ENCODE measurements at regions not wholly inside any gene's neighbourhood (a gene's known extent, or its start where the extent isn't known, plus 50 kb on each side); places are given as distances from the start of the nearest gene placed in this dataset.

DNA sequence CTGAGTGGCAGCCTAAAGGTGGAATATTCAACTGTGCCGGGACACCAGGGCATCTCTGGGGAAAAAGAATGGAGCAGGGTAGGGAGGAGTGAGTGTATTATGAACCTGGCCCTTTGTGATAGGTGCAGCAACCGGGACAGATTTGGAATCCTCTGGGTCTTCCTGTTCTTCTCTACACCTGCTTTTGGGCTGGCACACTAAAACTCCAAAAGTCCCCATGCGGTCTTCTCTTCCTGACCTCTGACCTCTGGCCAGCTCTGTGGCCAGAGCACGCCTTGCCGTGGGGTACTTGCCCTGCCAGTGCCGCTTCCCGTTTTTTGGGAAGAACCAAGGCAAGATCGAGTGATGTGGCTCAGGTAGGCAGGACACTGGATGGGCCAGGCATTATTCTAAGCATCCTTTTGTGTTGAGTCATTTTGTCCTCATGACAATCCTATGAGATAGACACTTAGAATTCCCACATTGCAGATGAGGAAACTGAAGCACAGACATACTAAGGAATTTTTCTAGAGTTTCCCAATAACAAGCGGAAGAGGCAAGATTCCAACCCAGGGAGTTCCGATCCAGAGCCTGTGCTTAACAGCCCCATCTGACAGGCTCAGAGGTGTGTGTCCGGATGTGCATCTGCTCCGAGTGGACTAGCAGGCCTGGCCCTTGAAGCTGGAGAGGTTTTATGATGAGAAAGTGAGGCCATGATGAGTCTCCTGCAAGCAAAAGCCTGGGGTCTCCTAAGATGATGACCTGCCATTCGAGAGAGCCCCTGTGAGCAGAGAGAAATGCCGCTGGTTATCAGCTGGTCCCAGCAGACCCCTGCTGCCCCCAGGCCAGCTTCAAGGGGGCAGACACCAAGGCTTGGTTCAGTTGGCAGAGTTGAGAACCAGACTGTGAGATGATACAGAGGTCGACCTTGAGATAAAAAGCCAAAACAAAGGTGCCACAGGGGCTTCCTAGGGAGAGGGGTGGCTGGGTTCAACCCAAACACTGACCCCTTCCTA lies 67.9 kb upstream of the ESRRB start:
- DNase-seq (ENCODE audit: low read depth): no peak

DNA sequence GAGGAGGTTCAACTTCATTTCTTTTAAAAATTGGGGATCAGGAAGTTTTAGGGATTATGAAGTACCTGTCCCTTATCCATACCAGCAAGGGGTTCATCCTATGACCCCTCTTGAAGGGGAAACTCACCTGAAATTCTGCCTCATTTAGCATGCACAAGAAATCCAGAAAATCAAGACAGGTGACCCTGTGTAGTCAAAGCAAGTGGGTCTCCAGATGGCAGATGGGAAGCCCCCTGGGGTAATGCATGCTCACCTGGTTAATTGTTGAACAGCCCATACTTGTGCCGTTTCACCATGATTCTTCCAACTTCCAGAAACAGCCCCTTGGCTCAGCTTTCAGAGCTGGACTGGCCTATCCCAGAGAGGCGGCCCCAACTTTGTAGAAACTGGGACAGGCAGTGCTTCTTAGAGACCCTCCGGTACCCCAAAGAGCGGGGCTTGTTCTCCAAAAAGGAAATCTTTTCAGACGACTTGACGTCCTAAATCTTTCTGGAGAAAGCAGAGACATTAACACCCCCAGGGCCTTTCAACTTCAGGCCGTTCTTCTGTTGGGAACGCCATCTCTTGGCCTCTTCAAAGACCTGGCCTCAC lies 66.3 kb upstream of the ESRRB start:
- no peak for DNase-seq (ENCODE audit: low read depth)

DNA sequence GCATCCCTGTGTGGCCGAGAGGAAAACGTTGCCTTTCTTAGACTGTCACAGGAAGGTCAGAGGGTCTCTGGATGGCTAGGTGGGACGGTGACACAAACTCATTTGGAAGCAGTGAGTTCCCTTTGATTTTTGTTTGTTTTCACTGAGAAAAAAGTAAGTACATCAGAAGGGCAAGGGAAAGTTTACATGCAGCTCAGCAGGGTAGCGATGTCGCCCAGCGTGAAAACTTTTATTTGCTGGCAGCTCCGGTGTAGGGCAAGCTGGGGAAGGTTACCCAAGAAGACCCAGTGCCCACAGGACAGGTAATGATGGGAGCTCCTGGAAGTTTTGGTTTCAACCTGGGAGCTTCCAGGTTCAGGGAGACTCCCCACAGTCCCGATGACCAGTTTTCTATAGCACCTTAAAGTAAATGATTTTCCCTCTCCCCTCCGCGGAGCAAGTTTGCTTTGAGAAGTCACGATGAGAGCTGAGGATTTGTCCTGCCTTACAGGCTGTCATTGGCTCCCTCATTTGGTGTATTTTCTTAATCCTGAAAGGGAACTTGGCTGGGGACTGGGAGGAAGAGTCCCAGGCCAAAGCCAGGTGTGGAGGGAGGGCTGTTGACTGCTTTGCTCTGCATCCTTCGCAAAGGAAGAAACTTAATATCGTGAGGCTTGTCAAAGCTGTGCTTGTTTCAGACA lies 64.7 kb upstream of the ESRRB start:
- DNase-seq (ENCODE audit: low read depth): no peak

DNA sequence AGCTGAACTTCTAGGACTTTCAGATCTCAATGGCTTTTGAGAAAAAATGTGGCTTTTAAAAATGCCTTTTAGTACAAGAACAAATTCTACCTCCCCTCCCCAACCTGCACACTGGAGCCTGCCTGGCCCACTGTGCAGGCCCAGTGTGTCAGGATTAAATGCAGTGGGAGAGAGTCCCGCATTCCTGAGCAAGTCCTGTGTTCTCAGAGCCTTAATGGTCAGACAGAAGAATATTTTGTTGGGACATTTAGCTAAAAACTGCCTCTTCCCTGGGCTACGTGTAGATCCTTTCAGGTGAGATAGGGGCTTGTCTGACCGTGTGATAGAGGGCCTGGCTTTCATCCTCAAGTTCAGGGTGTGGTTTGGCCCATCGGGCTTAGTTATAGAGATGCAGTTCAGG lies 63.1 kb upstream of the ESRRB start:
- DNase-seq (ENCODE audit: low read depth): no peak

DNA sequence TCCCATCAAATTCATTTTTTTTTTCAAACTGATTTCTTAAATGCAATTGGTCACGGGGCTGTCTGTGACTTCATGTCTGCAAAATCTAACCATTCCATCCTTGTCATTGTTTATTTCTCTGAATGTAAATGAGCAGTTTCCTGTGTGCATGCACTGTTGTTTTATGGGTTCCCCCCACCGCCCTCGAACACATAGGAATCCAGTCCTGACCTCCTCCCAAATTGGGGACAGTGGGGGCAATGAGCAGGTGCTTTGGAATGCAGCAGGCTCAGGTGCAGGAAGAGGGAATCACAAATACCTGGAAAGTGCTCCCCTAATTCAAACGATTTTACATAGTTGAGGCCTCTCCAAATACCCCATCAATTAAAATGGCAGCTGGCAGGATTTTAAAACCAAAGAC lies 62.6 kb upstream of the ESRRB start:
- no peak for DNase-seq (ENCODE audit: low read depth)

DNA sequence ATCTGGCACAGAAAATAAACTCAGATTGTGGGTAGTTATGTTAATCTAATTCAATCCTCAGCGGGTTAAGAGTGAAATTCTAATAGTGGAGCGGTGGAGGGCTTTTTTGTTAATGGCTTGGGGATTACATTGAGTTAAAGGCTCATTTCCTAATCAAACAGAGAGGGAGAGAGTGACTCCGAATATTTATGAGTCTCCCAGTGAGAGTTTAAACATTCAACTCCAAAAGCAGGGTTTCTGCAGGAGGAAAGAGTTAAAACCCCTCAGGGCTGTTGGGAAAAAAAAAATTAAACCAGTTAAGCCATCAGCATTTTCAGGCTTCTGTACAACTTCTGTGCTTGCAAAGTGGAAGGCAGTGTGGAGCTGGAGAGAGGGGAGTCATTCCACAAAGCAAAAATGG lies 62.1 kb upstream of the ESRRB start:
- no peak for DNase-seq (ENCODE audit: low read depth)

DNA sequence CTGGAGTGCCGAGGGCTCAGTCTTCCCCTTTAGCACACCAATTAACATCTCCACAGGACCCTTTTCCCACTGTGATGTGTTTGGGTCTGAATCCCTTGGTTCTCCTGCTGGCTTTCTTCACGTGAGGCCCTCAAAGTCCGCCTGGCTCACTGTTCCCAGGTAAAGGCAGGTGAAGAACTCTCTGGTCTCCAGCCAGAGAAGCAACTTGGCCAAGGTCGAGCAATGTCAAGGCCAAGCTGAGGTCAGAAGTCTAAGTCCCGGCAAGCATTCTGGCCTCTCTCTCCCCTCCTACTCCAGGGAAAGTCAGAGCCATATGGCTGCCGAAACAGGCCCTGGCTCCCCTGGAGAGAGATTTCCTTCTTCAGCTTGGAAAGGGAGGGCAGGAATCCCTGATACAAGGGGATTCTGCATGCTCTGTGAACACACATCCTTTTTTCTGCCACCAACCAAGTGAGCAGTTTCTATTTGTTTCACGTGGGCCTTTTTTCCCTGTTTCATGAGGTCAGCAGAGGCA lies 61.4 kb upstream of the ESRRB start:
- no peak for DNase-seq (ENCODE audit: low read depth)

DNA sequence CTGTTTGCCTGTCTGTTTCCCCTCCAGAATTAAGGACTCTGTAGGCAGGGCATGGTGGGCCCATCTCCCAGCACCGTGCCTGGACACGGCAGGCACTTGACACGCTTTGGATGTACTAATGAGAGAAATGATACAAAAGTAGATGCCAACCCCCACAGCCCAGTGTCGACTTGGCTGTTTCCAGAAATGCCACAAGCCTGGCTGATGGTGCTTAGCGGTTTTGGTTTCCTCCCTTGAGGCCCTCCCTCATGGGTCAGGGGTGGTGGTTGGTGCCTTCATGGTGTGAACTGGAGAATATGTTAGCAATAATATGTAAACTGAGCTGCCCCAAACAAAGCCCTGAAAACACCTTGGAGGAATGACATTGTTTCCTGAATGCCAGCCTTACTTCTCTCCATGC lies 55.5 kb upstream of the ESRRB start:
- DNase-seq (ENCODE audit: low read depth): no peak

DNA sequence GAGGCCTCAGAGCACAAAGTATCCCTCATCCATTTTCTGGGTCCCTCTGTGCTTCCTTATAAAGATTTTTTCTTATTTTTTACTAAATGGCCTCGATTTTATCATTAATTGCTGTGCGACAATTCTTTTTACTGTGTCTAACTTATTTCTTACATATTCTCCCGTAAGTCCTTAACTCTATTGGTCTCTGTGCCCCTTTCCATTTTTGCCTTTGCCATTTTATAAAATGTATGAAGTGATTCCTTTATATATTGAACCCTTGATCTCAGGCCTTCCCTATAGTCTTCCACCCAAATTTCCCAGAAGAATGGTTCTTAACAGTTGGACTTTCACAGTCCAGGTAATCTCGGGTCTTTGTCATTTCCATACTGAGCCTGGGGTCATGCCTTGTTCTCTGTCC lies 55.0 kb upstream of the ESRRB start:
- no peak for DNase-seq (ENCODE audit: low read depth)

DNA sequence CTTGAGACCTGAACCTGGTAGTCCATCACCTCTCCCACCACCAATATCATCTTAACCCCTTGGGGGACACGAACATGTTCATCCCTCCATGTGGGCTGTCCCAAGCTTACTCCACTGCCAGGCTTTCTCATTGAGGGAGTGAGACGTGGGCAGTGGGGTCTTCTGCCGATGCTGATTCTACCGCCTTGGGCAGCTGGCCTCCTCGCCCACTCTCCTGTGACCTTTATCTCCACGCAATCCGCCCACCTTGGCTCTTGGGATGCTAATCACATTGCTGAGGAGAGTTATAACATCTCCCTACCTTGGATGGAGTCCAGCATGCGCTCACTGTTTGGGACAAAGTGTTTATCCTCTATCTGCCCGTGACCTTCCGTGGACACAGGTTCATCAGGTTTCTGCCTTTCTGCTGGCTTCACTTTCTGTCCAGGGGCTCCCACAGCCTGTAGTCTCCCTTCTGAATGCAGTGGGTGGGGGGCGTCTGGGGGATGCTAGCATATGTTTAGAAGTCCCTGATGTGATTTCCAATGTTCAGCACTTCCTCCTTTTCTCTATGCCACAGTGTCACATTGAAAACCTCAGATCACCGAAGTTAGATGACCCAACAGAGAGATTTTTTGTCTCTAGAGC lies 53.2 kb upstream of the ESRRB start:
- DNase-seq (ENCODE audit: low read depth): no peak

DNA sequence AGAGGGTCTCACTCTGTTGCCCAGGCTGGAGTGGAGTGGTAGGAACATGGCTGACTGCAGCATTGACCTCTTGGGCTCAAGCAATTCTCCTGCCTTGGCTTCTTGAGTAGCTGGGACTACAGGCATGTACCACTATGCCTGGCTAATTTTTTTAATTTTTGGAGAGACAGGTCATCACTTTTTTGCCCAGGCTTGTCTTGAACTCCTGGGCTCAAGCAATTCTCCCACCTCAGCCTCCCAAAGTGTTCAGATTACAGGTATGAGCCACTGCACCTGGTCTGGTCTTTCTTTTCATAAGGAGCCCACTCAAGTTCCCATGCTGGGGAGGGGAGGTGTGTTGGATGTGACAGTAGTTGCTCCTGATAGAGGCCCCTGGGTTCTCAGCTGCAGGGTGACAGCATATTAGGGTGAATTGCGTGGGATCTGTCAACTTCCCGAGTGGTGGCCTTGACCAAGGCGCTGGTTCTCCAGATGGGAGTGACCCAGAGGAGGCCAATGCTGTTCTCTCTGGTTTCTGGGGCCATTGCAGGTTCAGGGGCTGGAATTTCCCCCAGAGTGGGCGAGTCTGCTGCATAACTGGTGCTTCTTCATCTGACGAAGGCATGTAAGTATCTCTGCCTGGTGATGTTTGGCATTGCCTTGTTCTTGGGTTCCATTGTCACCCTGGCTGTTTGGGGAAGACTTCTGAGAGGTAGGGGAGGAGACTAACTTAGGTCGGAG lies 52.4 kb upstream of the ESRRB start:
- no peak for DNase-seq (ENCODE audit: low read depth)

DNA sequence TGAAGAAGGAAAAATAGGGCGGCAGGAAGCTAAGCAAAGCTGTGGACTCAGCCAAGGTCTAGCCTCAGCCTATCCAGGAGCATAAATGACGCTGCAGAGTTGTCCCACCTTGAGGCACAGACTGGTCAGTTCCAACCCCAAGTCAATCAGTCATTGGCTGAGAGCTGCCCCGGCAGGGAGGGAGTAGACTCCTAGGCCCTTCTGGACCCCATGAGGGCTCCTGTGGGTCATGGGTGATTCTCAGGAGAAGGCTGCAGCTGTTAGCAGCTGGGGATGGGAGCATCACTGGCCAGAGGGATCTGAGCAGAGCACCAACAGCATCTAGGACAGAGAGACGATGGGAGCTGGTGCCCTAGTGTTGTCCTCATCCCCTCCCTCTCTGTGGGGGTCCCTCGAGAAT lies 51.8 kb upstream of the ESRRB start:
- DNase-seq (ENCODE audit: low read depth): no peak
